ENCODE measurements at regions not wholly inside any gene's neighbourhood (a gene's known extent, or its start where the extent isn't known, plus 50 kb on each side); places are given as distances from the start of the nearest gene placed in this dataset.

DNA sequence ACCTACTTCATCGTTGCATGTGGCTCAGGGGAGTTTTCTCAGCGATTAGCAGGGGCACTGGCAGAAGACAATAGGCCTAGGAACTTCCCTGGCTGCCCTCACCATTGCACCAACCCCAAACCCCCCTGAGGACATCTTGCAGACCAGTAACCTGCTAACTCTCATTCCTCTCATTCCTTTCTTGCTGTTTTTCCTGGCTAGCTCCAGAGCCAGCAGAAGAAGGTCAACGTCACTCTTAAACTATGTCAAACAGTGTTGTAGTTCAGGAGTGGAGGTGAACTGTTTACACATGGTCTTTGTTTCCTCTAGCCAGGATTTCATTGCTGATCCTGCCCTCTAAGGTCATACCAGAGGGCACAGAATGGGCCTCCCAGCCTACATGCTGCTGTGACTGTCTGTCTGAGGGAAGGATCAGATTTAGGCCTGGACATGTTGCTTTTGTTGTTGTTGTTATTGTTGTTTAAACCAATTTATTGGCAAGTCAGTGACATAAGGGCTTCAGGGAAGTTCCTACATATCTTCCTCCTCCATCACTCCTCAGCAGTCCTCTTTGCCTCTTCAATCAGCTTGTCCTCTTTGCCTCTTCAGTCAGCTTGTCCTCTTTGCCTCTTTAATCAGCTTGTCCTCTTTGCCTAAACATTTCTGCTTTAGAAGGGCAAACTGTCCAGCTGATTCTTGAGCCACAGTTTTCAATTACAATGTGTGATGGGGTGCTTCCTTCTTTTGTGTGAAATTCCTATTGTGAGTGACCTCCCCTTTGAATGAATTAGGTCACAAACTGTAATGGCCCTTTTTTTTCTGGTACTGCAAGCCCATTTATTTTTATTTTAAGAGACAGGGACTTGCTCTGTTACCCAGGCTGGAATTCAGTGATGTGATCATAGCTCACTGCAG lies 471.9 kb upstream of the TNP1 start:
- peak; percentile 73 for DNase-seq (ENCODE audit: low read depth)
- TF ChIP-seq, protein P1, sequence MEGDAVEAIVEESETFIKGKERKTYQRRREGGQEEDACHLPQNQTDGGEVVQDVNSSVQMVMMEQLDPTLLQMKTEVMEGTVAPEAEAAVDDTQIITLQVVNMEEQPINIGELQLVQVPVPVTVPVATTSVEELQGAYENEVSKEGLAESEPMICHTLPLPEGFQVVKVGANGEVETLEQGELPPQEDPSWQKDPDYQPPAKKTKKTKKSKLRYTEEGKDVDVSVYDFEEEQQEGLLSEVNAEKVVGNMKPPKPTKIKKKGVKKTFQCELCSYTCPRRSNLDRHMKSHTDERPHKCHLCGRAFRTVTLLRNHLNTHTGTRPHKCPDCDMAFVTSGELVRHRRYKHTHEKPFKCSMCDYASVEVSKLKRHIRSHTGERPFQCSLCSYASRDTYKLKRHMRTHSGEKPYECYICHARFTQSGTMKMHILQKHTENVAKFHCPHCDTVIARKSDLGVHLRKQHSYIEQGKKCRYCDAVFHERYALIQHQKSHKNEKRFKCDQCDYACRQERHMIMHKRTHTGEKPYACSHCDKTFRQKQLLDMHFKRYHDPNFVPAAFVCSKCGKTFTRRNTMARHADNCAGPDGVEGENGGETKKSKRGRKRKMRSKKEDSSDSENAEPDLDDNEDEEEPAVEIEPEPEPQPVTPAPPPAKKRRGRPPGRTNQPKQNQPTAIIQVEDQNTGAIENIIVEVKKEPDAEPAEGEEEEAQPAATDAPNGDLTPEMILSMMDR (IDR thresholded peaks at IDR 0.05; ENCODE audit: low read length, missing control alignments): no peak

DNA sequence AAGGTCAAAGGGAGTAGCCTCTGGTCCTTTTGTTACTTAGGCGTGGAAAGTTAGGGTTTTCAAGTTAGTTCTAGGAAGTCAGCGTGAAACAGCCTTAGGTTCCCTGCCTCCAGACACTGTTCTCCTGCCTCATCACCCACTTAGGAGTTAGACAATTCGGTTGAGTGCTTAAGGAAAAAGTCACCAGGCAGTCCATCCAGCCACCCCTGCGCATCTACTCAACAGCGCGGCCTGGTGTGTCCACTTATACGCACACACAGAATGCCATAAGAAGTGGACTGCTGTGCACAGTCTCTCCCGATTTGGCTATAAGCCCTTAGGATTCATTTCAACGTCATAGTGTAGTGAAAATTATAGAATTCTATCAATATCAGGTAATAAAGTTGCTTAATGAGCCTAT lies 470.8 kb upstream of the TNP1 start:
- H3K4me3 ChIP-seq (replicated peaks; ENCODE audit: low read depth, low read length): no peak overlapping the region
- DNase-seq (ENCODE audit: low read depth): no peak
- TF ChIP-seq, protein P1 (IDR thresholded peaks at IDR 0.05; ENCODE audit: low read length, missing control alignments): no peak

More for the DNA sequence above, 471.9 kb upstream of the TNP1 start:
- H3K4me3 ChIP-seq (replicated peaks; ENCODE audit: low read depth, low read length): no peak overlapping the region

DNA sequence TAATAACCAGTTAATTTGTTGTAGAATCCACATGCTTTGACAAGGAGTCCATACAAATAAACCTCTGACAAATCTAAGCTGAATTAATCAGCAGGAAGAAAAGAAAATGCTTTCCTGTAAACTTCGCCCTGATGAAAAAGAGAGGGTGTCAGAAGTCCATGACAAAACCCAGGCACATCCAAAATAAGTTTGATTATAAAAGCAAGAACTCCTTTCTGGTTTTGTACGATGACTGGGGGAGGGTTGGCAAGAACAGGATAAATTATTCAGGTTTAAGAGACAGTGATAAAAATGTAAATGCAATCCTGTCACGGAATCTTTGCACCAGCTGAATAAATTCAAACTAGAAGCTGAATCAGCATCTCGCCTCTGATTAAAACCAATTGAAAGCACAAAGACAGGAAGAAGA lies 469.2 kb upstream of the TNP1 start:
- no peak for DNase-seq (ENCODE audit: low read depth)
- TF ChIP-seq, protein P1 (IDR thresholded peaks at IDR 0.05; ENCODE audit: low read length, missing control alignments): no peak
- no peak overlapping the region for H3K4me3 ChIP-seq (replicated peaks; ENCODE audit: low read depth, low read length)

DNA sequence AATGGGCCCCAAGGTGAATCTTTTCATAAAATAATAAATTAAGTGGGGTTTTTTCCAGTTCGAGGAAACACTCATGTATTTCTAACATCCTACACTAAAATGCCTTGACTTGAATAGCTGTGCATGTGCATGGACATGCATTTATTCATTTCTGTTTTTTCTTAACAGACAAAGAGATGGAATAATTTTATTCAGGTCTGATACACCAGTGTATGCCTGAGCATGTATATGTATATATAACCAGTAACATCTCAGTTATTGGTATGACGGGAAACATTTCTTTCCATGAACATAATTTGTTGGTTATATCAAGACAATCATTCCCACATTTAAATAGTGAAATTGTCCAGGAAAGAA lies 468.7 kb upstream of the TNP1 start:
- no peak overlapping the region for H3K4me3 ChIP-seq (replicated peaks; ENCODE audit: low read depth, low read length)
- TF ChIP-seq, protein P1 (IDR thresholded peaks at IDR 0.05; ENCODE audit: low read length, missing control alignments): no peak
- no peak for DNase-seq (ENCODE audit: low read depth)

DNA sequence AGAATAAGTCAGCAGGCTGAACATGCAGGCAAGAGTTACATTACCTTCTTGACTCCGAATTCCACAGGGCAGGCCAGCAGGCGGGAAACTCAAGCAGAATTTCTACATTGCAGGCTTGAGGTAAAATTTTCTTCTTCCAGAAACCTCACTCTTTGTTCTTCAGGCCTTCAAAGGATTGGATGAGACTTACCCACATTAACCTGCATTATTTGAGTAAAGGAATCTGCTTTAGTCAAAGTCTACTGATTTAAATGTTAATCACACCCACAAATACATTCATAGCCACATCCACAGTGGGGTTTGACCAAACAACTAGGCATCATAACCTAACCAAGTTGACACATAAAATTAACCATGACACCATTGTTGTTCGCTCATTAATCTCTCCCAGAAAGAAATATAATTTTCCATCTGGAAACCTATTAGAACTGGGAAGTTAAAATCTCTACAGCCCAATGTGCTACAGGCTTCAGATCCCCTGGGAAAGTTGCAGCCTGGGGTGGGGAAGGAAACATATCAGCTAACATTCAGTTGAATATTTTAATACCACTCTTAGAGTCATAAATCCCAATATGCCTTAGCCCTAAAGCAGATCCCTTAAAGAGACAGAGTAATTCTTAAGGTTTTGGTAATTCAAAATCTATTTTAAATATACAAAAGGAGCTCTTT lies 468.2 kb upstream of the TNP1 start:
- TF ChIP-seq, protein P1 (IDR thresholded peaks at IDR 0.05; ENCODE audit: low read length, missing control alignments): no peak

DNA sequence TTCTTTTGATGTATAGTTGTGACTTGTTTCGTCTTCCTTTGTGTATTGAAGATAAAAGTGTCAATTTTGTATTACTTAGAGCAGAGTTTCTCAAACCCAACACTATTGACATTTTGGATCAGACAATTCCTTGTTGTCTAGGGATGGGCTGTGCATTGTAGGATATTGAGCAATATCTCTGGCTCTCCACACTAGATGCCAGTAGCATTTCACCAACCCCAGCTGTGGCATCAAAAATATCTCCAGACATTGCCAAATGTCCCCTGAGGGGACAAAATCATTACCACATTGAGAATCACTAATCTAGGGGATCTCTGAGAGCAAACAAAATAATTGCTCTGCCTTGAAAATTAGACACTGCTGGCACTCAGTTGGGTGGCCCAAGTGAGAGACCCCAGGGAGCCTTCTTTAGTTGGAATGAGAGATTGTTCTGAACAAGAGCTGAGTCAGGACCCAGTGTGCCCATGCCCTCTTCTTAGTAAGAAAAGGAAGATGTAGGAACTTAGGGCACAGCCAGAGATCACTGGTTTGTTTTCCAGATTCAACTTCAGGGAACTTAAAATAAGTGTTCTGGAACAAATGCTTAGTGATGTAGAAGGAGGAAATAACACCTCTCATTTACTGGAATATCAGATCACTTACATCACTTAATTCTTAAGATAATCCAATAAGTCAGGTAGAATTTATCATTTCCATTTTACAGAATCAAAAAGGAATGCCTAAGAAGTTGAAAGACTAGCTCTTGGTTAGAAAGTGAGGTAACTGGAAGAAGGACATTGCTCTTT lies 466.6 kb upstream of the TNP1 start:
- no peak overlapping the region for H3K4me3 ChIP-seq (replicated peaks; ENCODE audit: low read depth, low read length)
- DNase-seq (ENCODE audit: low read depth): no peak
- TF ChIP-seq, protein P1 (IDR thresholded peaks at IDR 0.05; ENCODE audit: low read length, missing control alignments): no peak

More for the DNA sequence above, 468.2 kb upstream of the TNP1 start:
- no peak for DNase-seq (ENCODE audit: low read depth)
- no peak overlapping the region for H3K4me3 ChIP-seq (replicated peaks; ENCODE audit: low read depth, low read length)

Data from fibroblast of pulmonary artery (primary cell).